Loucy (cell line): ENCODE measurements at regions not wholly inside any gene's neighbourhood (a gene's known extent, or its start where the extent isn't known, plus 50 kb on each side); places are given as distances from the start of the nearest gene placed in this dataset.

ENCODE experiments used
- H2AFZ ChIP-seq: fragments of 200-600 bp; sonication (generic); 2 replicates; pipeline ENCODE4 v1.6.0; 2016; ENCODE audit warnings: antibody characterized with exemption, mild to moderate bottlenecking, low read length, moderate library complexity
- H3F3A ChIP-seq: fragments of 200-600 bp; 2 replicates; pipeline ENCODE4 v1.6.0; 2016; ENCODE audit warnings: antibody characterized with exemption, low read depth, mild to moderate bottlenecking
- H3K27me3 ChIP-seq: fragments of 200-600 bp; sonication (generic); 2 replicates; pipeline ENCODE4 v1.6.1; 2014; ENCODE audit warnings: low read length, mild to moderate bottlenecking; ENCODE audit not compliant: insufficient read depth, poor library complexity, severe bottlenecking
- H3K36me3 ChIP-seq: fragments of 200-600 bp; sonication (generic); 2 replicates; pipeline ENCODE4 v1.6.1; 2016; ENCODE audit warnings: low read length; ENCODE audit not compliant: insufficient read depth
- H3K4me1 ChIP-seq: fragments of 200-600 bp; sonication (generic); 2 replicates; pipeline ENCODE4 v1.5.1; 2014; ENCODE audit warnings: low read length, mild to moderate bottlenecking; ENCODE audit not compliant: insufficient read depth, poor library complexity, severe bottlenecking
- H3K4me2 ChIP-seq: fragments of 200-600 bp; sonication (generic); 2 replicates; pipeline ENCODE4 v1.6.0; 2014; ENCODE audit warnings: antibody characterized with exemption, low read length, low read depth, mild to moderate bottlenecking; ENCODE audit not compliant: poor library complexity, severe bottlenecking
- H3K4me3 ChIP-seq: fragments of 200-600 bp; sonication (generic); 2 replicates; pipeline ENCODE4 v1.5.1; 2014; ENCODE audit warnings: low read length, mild to moderate bottlenecking, mixed read lengths; ENCODE audit not compliant: poor library complexity, severe bottlenecking
- H3K79me2 ChIP-seq: fragments of 200-600 bp; sonication (generic); 2 replicates; pipeline ENCODE4 v1.6.1; 2014; ENCODE audit warnings: low read length; ENCODE audit not compliant: insufficient read depth
- H3K9ac ChIP-seq: fragments of 200-600 bp; sonication (generic); 2 replicates; pipeline ENCODE4 v1.6.0; 2014; ENCODE audit warnings: mild to moderate bottlenecking, low read depth, low read length, moderate library complexity; ENCODE audit not compliant: poor library complexity, severe bottlenecking
- H3K9me2 ChIP-seq: fragments of 200-600 bp; sonication (generic); replicated peaks from 2 replicates; pipeline ENCODE4 v1.6.1; 2016; ENCODE audit warnings: low read depth, low read length, mixed read lengths
- H3K9me3 ChIP-seq: fragments of 200-600 bp; sonication (generic); 2 replicates; pipeline ENCODE4 v1.6.1; 2014; ENCODE audit warnings: mild to moderate bottlenecking, antibody characterized with exemption, low read length, low read depth; ENCODE audit not compliant: insufficient read depth
- H4K20me1 ChIP-seq: fragments of 200-600 bp; sonication (generic); 2 replicates; pipeline ENCODE4 v1.6.0; 2014; ENCODE audit warnings: antibody characterized with exemption, low read length, mild to moderate bottlenecking; ENCODE audit not compliant: insufficient read depth, poor library complexity, severe bottlenecking
- CTCF ChIP-seq: fragments of 200-600 bp; sonication (generic); conservative IDR thresholded peaks from 2 replicates; pipeline ENCODE4 v1.5.1; 2014; ENCODE audit warnings: mild to moderate bottlenecking, antibody characterized with exemption, low read length
- EZH2phosphoT487 ChIP-seq: fragments of 200-600 bp; IDR thresholded peaks from 2 replicates; pipeline ENCODE4 v1.6.1; 2018; ENCODE audit warnings: antibody characterized with exemption, mild to moderate bottlenecking, moderate library complexity, borderline replicate concordance

GRCh38 chr5:8868283-8868682 lies 677.6 kb downstream of the SEMA5A start:
- no peak overlapping the region for H3K4me3 ChIP-seq
- H3K4me1 ChIP-seq = no peaks in the 10 kb centered on the region
- H3K36me3 ChIP-seq = no peaks in the 10 kb centered on the region
- H3K4me2 ChIP-seq = no peak overlapping the region
- H3K9ac ChIP-seq = no peak overlapping the region
- H3K79me2 ChIP-seq = no peaks in the 10 kb centered on the region
- no peaks in the 10 kb centered on the region for H4K20me1 ChIP-seq
- H3F3A ChIP-seq = no peaks in the 10 kb centered on the region
- no peaks in the 10 kb centered on the region for H3K9me3 ChIP-seq
- TF ChIP-seq EZH2phosphoT487 (no peak), CTCF (no peak)
- no peaks in the 10 kb centered on the region for H3K27me3 ChIP-seq
- no peaks in the 10 kb centered on the region for H3K9me2 ChIP-seq
- no peak overlapping the region for H2AFZ ChIP-seq

- Histone ChIP-seq H3K79me2 (no peaks in the 10 kb centered on the region), H3K9me3 (no peaks in the 10 kb centered on the region), H3K4me3 (no peak overlapping the region), H3K9ac (no peak overlapping the region), H3K36me3 (no peaks in the 10 kb centered on the region), H2AFZ (no peak overlapping the region), H3K27me3 (no peaks in the 10 kb centered on the region), H3K4me1 (no peaks in the 10 kb centered on the region), H3K4me2 (no peak overlapping the region), H4K20me1 (no peaks in the 10 kb centered on the region), H3F3A (no peaks in the 10 kb centered on the region), H3K9me2 (no peaks in the 10 kb centered on the region)
- no peak for TF ChIP-seq EZH2phosphoT487
Measured at GRCh38 chr5:8869932-8870331, 675.9 kb downstream of the SEMA5A start.

- H4K20me1 ChIP-seq = no peaks in the 10 kb centered on the region
- H3K27me3 ChIP-seq = no peaks in the 10 kb centered on the region
- no peak overlapping the region for H3K4me2 ChIP-seq
- H3K36me3 ChIP-seq = no peaks in the 10 kb centered on the region
- no peaks in the 10 kb centered on the region for H3K9me3 ChIP-seq
- no peak overlapping the region for H3K9ac ChIP-seq
- no peaks in the 10 kb centered on the region for H3F3A ChIP-seq
- no peak overlapping the region for H2AFZ ChIP-seq
- H3K9me2 ChIP-seq = no peaks in the 10 kb centered on the region
- no peaks in the 10 kb centered on the region for H3K79me2 ChIP-seq
- H3K4me1 ChIP-seq = no peaks in the 10 kb centered on the region
- TF ChIP-seq CTCF (no peak), EZH2phosphoT487 (no peak)
- no peak overlapping the region for H3K4me3 ChIP-seq
Measured at GRCh38 chr5:8870349-8870958, 675.4 kb downstream of the SEMA5A start.

GRCh38 chr5:8870959-8871355 lies 674.9 kb downstream of the SEMA5A start:
- Histone ChIP-seq H3K9me2 (no peaks in the 10 kb centered on the region), H3F3A (no peaks in the 10 kb centered on the region), H3K9ac (no peak overlapping the region), H3K4me3 (no peak overlapping the region), H4K20me1 (no peaks in the 10 kb centered on the region), H3K4me2 (no peak overlapping the region), H2AFZ (no peak overlapping the region), H3K9me3 (no peaks in the 10 kb centered on the region), H3K27me3 (no peaks in the 10 kb centered on the region), H3K79me2 (no peaks in the 10 kb centered on the region), H3K36me3 (no peaks in the 10 kb centered on the region), H3K4me1 (no peaks in the 10 kb centered on the region)
- TF ChIP-seq EZH2phosphoT487 (no peak), CTCF (no peak)
